AG04450 (cell line): ENCODE measurements at regions not wholly inside any gene's neighbourhood (a gene's known extent, or its start where the extent isn't known, plus 50 kb on each side); places are given as distances from the start of the nearest gene placed in this dataset.
"Not testable (repeated sequence)": the region's sequence is repeated elsewhere in the genome, so short reads cannot be mapped to it uniquely, and the experiment has no call there.

Experiments
- CTCF ChIA-PET: fragments of 300-600, 350-600 bp; formaldehyde crosslinking; extraction: SDS; loops from one replicate; lab custom pipeline; 2022; ENCODE audit warnings: antibody characterized with exemption, inconsistent platforms; lab: Charles Lee
- POLR2A ChIA-PET: fragments of 350-600 bp; formaldehyde crosslinking; extraction: SDS; loops from one replicate; lab custom pipeline; 2021; ENCODE audit warnings: antibody characterized with exemption, inconsistent platforms; lab: Yijun Ruan, JAX
- DNase-seq: peaks from one replicate; pipeline ENCODE4 v3.0.0-alpha.2; 2011; ENCODE audit warnings: low read depth, low spot score
- H3K27ac ChIP-seq: one replicate; pipeline ENCODE4 v1.5.1; 2012; ENCODE audit warnings: low read depth, low read length, control low read depth
- H3K27me3 ChIP-seq: one replicate; pipeline ENCODE4 v1.6.0; 2012; ENCODE audit warnings: low read length; ENCODE audit not compliant: control insufficient read depth, insufficient read depth
- H3K4me3 ChIP-seq: 2 replicates; pipeline ENCODE4 v1.5.1; 2011; ENCODE audit warnings: mild to moderate bottlenecking, low read depth, low read length, control low read depth
- H3K9me3 ChIP-seq: 2 replicates; pipeline ENCODE4 v1.5.1; 2012; ENCODE audit warnings: low read length; ENCODE audit not compliant: control insufficient read depth, insufficient read depth
- TF ChIP-seq, protein P1 (sequence below): IDR thresholded peaks from 2 replicates; pipeline ENCODE4 v1.5.1; 2011; ENCODE audit warnings: low read depth, low read length, control low read depth, inconsistent platforms

DNA sequence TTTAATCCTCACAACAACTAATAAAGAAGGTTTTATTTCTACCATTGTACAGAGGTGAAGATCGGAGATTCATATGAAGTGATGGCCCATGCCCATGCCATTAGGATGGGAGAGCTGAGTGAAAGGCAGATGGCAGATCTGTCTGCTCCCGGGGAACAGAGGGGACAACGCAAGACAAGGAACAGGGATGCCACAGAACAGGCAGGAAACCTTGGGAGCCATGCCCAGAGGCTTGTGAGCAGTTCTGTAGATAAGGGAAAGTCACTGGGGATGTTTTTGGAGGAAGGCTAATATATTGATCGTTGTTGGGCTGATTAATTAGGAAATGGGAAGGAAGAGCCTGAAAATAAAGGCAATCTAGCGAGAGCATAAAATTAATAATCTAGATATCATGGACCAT is 73.1 kb upstream of the ITGB1 start:
- ChIA-PET POLR2A (no interaction called here), CTCF (no interaction called here)
- H3K27ac ChIP-seq, result no peak overlapping the region
- H3K4me3 ChIP-seq, result no peak overlapping the region
- TF ChIP-seq, protein P1, sequence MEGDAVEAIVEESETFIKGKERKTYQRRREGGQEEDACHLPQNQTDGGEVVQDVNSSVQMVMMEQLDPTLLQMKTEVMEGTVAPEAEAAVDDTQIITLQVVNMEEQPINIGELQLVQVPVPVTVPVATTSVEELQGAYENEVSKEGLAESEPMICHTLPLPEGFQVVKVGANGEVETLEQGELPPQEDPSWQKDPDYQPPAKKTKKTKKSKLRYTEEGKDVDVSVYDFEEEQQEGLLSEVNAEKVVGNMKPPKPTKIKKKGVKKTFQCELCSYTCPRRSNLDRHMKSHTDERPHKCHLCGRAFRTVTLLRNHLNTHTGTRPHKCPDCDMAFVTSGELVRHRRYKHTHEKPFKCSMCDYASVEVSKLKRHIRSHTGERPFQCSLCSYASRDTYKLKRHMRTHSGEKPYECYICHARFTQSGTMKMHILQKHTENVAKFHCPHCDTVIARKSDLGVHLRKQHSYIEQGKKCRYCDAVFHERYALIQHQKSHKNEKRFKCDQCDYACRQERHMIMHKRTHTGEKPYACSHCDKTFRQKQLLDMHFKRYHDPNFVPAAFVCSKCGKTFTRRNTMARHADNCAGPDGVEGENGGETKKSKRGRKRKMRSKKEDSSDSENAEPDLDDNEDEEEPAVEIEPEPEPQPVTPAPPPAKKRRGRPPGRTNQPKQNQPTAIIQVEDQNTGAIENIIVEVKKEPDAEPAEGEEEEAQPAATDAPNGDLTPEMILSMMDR, result no peak
- H3K27me3 ChIP-seq, result no peaks in the 10 kb centered on the region
- no peak for DNase-seq
- no peaks in the 10 kb centered on the region for H3K9me3 ChIP-seq

DNA sequence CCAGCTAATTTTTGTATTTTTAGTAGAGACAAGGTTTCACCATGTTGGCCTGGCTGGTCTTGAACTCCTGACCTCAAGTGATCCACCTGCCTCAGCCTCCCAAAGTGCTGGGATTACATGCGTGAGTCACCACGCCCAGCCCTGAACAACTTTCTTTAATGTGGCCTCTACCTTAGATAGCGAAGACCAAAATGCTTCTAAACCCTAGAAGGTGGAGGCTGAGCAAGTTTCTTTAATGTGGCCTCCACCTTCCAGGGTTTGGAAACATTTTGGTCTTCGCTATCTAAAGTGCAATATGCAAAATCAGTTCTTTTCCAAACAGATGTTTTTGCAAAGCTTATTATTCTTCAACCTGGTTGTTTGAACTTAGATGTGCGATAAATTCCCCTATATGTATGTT is 70.5 kb upstream of the ITGB1 start:
- H3K27me3 ChIP-seq, H3K9me3 ChIP-seq, CTCF ChIA-PET, H3K27ac ChIP-seq, H3K4me3 ChIP-seq, POLR2A ChIA-PET, DNase-seq: not testable (repeated sequence)

DNA sequence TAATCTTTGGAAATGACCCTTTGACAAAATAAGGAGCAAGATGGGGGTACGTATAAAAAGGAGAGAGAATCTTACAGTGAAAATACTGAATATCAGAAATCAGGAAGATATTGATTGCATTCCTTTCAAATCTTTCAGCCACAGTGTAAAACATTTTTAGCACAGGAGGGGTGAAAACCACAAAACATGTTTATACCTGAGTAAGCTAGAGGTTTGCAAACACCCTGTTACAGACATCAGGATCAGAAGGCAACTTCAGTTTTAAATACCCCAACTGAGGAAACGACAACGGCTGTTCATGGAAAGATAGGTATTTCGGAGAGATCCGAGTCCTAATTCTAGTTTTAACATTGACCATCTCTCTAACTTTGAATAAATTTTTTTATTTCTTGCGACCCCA is 69.1 kb upstream of the ITGB1 start:
- H3K4me3 ChIP-seq, result no peak overlapping the region
- no peak for DNase-seq
- CTCF ChIA-PET, result interaction anchor here (1.3 kb wide), 1 partner anchor 16 kb away, joined by 3 read pairs; no protein-coding TSS in a partner anchor
- H3K27me3 ChIP-seq, result no peaks in the 10 kb centered on the region
- POLR2A ChIA-PET, result no interaction called here
- TF ChIP-seq, protein P1, result no peak
- H3K27ac ChIP-seq, result no peak overlapping the region
- no peaks in the 10 kb centered on the region for H3K9me3 ChIP-seq

DNA sequence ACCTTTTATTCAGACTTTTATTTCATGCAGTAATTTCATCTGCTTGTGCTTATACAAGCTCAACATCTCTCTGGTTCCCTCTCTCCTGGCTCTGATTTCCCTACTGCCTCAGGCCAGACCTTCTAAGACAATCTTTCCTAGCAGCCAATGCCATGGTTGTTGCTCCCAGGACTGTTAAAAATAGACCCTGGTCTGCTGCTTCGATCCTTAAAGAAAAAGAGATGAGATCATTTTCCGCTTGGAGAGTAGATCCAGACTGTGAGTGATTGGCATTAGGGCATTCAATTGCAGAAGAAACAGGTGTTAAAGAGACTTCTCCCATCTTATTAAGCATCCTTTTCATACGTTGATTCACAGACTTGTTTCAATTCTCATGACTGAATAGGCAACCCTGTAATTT is 68.4 kb upstream of the ITGB1 start:
- no peak for DNase-seq
- no peak overlapping the region for H3K4me3 ChIP-seq
- POLR2A ChIA-PET, result no interaction called here
- CTCF ChIA-PET, result interaction anchor here (1.3 kb wide), 1 partner anchor 15 kb away, joined by 3 read pairs; no protein-coding TSS in a partner anchor
- no peak overlapping the region for H3K27ac ChIP-seq
- TF ChIP-seq, protein P1, result no peak
- no peaks in the 10 kb centered on the region for H3K9me3 ChIP-seq
- H3K27me3 ChIP-seq, result no peaks in the 10 kb centered on the region

DNA sequence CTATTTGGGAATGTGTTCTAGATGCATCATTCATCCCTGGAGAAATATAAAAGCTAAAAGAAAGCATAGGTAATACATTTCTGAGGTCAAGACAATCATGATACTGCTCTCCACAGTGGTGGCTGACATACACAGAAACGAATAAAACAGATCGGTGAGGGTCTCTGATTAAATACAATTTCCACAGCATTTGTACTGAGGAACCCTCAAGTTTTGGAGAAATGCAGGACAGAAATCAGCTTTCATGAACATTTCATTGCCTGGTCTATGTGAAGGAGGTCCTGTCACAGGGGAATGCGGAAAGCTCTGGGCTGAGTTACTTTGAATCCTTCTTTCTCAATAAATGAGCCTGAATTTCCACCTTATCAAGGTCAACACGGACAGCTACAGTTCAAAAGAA is 67.9 kb upstream of the ITGB1 start:
- Histone ChIP-seq H3K27me3 (no peaks in the 10 kb centered on the region), H3K9me3 (no peaks in the 10 kb centered on the region), H3K27ac (no peak overlapping the region), H3K4me3 (no peak overlapping the region)
- ChIA-PET CTCF (no interaction called here), POLR2A (no interaction called here)
- DNase-seq, result no peak
- TF ChIP-seq, protein P1, result no peak

DNA sequence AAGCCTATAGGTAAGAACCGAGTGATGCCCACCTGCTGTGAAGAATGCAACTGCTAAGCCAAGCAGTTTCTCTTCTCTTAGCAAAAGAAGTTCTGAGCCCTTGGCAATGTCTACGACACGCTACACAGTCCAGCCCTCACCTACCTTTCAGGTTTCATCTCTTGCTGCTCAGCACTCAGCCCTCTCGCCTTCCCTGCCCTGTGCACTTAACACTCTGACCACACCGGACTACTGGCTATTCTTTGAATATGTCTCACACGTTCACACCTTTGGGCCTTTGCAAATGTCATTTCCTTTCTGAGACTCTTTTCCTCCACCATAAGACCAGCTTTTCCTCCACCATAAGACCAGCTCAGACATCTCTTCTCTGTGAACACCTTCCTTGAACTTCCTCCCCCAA is 67.0 kb upstream of the ITGB1 start:
- CTCF ChIA-PET, result no interaction called here
- POLR2A ChIA-PET, result no interaction called here
- no peak for DNase-seq
- Histone ChIP-seq H3K27me3 (no peaks in the 10 kb centered on the region), H3K27ac (no peak overlapping the region), H3K9me3 (no peaks in the 10 kb centered on the region), H3K4me3 (no peak overlapping the region)
- TF ChIP-seq, protein P1, result no peak
